ENCODE measurements at regions not wholly inside any gene's neighbourhood (a gene's known extent, or its start where the extent isn't known, plus 50 kb on each side); places are given as distances from the start of the nearest gene placed in this dataset.

DNA sequence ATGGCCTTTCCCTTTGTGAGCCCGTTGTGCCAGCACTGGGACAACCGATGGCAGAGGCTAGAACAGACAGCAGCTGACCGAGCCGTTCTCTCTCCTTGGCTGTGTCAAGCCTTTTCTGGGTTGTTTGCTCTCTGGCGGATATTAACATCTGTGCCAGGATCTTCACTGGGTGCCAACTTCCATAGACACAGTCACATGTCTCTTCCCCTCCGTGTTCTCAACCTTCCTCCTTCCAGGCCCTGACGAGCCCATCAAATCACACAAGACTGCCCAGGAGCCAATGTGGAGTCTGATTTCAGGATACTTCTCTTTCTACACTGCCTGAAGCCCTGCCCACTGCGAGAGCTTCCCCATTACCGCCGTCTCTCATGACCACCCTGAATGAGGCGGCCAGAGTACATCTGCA, 111.0 kb upstream of the RALGAPA2 start:
- DNase-seq = no peak

DNA sequence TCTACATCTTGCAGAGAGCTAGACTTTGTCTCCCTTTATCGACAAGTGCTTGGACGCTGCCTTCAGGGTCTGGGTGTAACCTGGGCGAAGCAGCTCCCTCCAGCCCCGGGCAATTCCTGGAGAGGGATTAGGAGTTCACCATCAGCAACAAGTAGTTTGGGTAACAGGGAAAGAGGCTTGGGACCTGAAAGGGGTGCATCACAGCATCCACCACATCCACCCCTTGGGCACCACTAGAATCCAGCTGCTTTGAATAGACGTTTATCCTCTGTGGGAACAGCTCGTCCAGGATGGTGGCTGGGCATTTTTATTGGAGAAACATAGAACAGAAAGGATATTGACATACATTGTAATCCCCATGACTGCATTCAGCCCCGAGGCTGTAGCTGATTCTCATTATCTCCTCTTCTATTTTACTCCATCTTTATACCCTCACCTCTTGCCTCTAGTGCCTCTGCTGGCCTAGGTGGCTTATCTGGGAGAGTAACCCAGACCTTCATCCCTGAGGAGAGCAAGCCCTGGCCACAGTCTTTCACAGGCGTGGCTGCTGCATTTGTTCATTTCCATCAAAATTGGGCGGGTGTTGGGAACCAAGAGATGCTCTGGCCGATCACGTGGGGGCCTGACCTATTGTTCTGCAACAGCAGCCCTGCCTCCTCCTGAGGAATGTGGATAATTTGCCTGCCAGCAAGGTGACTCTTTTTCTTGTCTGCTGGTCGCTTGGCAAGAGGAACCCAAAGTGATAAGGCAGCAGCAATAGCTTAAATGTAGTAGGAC, 109.2 kb upstream of the RALGAPA2 start:
- no peak for DNase-seq

DNA sequence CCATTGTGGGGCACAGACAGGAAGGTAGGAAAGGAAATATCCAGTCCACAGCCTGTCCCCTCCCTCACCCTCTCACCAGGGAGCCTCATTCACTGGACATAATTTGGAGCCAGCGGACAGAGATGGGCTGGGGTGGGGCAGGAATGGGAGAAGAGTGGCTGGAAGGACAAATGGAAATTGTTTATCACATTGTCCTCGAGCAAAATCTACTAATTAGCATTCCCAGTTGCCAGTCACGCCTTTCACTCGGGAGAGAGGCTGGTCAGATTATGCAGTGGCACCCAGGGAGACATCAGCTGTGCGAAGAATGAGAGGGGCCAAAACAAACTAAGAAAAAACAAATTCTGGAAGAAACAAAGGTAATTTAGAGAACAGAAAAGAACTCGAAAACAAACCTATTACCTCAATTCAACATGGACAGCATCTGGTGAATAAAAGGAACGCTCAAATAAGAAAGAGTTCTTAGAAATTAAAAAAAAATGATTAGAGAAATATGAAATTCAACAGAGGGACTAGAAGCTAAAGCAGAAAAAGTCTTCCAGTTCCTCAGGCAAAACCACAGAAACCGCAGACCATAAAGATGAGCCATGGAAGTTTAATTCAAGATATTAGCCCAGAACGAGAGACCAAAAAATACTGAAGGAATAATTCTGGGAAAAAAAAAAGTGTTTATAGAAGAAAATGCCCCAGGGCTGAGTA, 108.5 kb upstream of the RALGAPA2 start:
- DNase-seq = no peak

DNA sequence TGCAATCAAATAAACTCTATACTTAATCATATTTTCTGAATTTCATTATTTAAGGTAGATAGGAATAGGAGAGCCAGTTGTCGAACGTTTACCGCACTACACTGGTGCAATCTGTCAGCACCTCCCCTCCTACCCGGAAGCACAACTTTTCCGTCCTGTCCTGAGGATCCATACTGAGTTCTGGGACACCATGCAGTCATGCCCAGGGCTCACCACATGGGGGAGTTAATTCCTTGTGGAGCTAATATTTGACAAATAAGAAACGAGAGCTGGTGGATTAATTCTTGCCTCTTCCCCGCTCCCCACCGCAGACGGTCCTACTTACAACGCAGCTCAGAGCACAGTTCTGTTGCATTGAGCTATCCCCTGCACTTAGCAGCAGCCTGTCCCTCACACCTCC, 107.7 kb upstream of the RALGAPA2 start:
- no peak for DNase-seq

DNA sequence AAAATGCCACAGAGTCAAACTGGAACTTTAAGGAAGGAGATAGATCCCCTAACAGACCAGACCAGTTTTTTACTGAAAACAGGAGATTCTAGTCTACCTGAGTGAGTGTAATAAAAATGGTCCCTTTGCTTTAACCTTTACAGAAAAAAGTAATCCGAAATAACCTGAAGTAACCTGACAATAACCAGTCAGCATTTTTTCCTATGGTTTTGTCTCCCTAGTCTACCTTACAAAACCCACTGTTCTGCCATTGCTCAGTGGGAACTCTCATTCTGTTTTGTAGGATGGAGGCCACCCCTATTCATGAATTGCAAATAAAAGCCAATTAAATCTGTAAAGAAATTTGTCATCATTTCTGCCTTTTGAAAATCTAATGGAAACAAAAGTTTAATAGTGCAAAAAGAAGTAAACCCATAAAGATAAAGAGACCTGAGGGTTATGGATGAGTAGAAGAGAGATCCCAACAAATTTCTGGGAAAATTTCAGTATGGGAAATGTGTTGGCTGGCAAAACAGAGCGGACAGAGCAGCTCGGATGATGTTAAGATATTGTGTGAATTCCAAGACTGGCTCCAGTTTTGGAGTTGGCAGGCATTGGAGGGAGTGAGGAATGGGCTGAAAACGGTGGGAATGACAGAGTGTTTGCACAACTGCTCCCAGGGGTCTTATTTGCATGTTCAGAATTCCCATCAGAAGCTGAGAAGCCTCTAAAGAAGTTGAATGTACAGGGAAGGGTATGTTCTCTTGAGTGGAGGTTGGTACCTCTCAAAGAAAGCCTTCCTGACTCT, 104.7 kb upstream of the RALGAPA2 start:
- no peak for DNase-seq

DNA sequence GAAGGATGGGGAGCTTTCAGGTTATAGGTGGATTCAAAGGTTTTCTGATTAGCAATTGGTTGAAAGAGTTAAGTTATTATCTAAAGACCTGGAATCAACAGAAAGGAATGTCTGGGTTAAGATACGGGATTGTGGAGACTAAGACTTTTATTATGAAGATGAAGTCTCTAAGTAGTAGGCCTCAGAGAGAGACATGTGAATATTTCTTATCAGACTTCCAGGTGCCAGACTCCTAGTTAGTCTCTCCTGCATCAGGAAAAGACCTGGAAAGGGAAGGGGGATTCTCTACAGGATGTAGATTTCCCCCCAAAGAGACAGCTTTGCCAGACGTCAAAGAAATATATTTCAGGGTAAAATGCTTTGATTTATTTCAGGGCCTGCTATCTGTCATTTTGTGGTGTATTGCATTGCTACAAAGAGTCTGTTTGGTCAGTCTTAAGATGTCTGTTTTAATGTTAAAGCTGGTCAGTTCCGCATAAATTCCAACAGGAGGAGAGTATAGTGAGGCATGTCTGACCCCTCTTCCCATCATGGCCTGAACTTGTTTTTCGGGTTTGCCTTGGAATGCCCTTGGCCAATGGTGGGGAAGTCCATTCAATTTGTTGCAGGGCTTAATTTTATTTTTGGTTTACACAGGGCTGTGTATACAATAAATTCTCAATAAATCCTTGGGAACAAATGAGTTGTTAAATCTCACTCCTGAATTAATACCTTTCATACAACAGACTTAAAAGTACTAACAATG, 103.4 kb upstream of the RALGAPA2 start:
- DNase-seq = no peak

DNA sequence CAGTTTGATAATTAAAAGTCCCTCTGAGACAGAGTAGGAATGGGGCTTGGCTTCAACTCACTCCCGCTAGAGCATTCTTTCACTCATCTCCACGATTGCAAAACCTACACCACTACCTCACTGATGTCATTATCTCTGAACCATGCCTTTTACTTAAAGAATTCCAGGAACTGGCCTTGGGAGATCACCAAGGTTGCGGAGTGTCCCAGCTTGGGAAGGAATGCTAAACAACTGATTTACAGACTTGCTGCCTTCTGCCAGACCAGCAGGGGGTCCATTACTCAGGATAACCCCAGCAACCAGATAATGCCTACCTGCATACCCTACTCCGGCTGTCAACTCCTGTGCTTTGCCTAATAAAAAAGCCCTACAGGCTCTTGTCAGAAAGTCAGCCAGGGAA, 102.2 kb upstream of the RALGAPA2 start:
- no peak for DNase-seq

DNA sequence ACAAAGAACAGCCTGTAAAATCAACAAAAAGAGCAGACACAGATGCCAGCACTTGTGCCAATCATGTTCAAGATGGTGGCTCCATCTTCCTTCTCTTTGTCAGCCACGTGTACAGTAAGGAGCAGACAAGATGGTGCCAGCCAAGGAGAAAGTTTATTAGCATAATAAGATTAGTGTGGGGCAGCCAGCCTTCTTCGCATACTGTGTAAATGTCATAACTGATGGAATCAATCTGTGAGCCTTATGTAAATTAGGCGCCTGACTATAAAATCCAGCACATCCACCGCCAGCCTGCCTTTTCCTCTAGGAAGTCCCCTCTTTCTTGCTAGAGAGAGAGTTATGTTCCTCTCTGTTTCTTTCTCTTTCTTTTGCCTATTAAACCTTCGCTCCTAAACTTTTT, 99.7 kb upstream of the RALGAPA2 start:
- no peak for DNase-seq

DNA sequence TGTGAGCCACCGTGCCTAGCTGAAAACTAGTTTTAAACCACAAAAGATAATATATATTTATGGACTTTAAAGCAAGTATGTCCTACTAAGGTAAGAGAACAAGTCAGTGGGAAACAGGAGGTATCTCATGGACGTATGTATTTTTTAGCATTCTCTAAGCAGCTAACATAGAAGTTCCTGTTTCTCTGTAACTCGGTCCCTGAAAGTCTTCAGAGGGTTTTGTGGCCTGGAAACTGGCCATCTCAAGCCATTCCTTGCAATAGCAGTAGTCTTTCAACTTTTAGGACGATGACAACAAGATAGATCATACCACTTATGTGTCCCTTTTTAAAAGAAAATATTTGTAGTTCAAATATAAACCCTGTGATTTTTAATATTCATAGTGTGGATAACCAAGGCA, 95.6 kb upstream of the RALGAPA2 start:
- DNase-seq = no peak

DNA sequence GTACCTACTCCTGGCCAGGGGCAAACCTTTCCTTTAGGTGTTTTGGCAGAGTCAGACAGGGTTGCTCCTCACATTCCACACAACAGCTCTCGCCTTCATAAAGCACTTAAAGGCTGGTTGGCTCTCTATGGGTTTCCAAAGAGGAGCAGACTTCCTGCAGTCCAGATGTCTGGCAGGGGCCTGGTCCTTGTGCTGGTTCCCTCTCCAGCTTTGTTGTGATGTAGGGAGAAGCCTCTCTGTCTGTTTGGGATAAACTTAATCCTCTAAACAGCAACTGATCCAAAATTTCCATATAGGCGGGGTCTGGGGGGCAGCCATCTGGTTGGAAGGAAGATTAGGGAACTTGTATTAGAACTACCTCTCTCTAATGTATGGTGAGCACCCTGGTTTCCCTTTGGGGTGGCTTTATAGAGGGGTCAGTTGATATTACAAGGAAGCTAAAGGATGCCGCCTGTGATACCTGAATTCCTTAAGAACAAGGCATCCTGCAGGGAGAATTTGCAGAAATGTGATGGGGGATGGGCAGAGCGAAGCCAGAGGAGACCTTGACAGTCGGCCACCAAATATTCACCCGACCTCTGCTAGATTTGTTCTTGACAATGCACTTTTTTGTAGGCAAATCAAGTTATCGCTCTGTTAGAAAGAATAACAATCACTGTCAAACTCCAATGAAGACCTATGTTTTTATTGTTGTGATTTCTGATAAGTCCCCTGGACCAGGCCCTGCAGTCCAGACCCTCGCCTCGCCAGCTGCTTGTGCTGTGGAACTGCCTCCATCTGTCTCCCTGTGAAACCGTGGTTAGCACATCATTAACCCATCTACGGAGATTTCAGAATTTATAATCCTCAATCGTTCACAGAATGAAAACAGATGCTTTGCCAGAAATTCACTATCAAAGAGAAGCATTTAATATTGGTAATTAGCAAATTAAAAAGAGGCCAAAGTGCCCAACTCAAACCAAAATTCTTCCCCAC, 94.0 kb upstream of the RALGAPA2 start:
- no peak for DNase-seq

DNA sequence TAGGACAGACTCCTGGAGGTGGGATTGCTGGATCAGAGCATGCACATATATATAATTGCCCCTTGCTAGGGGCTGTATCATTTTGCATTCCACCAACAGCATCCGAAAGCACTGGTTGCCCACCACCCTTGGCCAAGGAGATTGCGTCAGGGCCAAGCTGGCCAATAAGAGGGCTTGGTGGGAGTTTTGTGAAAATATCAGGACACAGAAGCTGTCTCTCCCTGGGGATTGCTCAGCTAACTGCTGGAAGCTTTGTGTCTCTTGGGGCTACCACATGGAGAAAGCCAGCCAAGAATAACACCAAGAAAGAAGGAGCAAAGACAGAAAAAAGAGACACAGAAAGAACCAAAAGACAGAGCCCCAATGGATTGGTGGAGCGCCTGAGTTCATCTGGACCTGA, 90.6 kb upstream of the RALGAPA2 start:
- DNase-seq = no peak

DNA sequence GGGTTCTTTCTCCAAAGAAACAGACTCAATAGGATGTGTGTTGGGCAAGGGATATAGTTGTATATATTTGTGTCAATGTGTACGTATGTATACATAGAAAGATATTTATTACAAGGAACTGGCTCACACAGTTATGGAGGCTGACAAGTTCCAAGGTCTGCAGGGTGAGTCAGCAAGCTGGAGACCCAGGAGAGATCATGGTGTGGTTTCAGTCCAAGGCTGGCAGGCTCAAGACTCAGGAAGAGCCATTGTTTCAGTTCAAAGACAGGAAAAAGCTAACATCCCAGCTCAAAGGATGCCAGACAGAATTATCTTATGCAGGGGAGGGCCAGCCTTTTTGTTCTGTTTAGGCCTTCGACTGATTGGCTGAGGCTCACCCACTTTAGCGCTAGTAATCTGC, 89.9 kb upstream of the RALGAPA2 start:
- DNase-seq = no peak

DNA sequence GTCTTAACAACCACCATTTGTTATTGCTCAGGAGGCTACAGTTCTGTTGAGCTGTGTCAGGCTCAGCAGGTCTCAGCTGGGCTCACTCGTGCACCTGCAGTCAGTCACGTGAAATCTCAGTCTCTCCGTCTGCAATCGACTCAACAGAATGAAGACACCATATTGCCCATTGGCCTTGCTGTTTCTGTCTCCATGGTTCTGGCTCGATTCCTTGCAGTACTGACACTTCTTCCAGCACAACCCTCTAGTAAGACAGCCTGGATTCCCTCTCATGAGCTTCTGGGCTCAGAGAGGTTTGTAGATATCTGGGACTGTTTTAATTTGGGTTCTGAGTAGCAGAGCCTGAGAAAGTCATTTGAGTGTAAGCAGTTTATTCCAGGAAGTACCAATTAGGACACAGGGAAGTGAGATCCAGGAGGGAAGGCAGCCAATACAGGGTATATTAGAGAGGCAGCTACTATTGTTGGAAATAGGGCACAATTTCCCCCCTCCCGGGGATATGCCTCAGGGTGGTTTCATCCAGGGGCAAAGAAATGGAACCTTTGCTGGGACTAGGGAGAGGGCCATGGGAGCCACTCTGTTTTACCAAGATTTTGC, 87.4 kb upstream of the RALGAPA2 start:
- DNase-seq = no peak

DNA sequence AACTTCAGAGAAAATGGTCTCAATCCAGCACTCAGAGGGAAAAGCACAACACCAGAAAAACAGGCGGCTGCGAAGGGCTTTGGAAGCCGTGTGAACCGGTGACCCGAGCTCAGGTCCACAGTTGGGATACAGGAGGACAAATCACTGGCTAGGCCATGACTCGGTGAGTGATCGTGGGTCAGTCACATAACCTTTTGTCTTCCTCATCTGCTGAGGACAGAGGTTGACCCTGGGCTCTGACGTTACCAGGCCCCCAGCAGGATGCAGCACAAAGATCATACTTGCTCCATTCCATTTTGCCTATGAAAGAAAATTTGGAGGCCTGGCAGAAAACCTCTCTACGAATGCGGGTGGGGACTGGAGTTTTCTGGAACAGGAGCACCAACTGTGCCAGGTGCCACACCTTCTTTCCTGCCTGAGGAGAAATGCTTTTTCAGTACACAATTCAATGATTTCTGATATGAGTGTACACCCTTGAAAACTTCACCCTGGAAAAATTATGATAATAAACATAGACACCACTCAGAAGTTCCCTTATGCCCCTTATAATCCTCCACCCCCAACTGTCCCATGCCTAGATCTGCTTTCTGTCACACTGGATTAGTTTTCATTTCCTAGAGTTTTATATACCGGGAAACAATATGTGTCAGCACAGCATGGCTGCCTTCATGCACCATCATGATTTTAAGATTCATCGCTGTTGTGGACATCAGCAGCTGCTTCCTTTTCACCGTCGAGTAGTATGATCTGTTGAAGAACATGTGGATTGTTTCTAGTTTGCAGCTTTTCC, 85.3 kb upstream of the RALGAPA2 start:
- DNase-seq = no peak

DNA sequence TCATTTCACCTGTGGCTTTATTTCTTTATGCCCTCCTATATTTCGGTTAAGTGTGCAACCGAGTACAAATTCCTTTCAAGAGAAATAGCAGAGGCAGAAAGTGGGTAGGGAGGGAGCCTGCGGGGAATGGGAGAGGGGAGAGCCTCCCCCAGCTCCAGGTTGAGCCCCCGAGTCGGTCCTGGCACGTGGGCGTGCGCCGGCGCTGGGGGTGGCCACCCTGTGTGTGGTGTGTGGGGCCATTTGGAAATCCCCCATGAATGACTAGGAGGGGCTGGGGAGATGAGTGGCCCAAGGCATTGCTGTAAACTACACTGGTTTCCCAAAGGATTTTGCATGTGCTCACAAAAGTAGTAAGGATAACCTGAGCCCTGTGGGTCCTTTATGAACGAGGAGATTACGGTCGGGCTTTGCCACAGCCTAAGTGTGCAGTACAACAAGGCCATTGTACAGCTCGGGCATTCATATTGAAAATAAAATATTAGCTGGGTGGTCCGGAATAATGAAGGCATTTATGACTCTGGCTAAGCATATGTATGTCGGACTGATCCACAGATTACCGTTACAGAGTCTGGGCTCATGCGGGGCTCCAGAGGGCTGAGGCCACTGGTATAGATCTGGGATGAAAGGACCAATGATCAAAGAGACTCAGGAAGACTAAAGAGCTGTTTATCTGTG, 84.5 kb upstream of the RALGAPA2 start:
- no peak for DNase-seq

DNA sequence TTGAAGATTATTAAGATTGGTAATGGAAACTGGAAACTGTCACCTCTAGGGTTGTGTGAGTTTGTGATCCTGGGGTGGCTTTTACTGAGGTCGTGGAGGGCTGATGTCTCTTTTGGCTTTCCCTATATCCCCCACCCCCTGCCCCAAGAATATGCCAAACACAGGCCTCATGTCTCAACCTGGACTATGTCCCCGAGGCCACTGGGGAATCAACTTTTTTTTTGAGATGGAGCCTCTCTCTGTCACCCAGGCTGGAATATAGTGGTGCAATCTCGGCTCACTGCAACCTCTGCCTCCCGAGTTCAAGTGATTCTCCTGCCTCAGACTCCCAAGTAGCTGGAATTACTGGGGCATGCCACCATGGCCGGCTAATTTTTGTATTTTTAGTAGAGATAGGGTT, 83.3 kb upstream of the RALGAPA2 start:
- no peak for DNase-seq

DNA sequence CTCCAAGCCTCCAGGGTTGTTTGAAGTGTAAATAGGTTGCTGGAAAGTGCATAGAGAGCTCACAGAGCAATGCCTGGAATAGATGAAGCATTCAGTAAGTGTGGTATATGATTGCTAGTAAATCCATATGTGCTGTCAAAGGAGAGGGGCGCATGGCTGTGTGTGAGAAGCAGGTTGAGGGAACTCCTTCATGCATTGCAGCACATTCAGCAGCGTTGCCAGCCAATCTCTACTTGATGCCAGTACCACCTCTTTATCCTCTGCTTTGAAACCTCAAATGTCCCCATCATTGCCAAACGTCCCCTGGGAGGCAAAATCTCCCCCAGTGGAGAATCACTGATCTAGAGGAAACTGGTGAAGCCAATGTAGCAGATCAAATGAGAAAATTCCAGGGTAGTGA, 82.7 kb upstream of the RALGAPA2 start:
- no peak for DNase-seq

DNA sequence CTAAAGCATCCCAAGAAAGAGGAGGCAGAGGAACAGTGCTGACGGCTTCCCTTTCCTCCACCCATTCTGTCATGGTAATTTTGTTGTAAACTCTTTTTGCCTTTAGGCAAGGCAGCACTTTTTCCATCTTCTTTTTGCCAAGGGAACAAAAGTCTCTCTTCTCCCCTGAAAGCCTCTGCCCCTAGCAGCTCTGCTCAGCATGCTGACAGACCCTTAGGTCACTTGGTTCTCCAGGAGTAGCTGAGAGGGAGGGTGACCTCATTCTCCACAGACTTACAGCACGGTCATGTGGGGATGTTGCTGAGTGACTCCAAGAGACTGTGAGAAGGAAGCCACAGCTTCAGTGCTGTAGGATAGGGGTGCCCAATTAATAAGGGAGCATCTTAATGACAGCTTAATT, 81.1 kb upstream of the RALGAPA2 start:
- DNase-seq = no peak

DNA sequence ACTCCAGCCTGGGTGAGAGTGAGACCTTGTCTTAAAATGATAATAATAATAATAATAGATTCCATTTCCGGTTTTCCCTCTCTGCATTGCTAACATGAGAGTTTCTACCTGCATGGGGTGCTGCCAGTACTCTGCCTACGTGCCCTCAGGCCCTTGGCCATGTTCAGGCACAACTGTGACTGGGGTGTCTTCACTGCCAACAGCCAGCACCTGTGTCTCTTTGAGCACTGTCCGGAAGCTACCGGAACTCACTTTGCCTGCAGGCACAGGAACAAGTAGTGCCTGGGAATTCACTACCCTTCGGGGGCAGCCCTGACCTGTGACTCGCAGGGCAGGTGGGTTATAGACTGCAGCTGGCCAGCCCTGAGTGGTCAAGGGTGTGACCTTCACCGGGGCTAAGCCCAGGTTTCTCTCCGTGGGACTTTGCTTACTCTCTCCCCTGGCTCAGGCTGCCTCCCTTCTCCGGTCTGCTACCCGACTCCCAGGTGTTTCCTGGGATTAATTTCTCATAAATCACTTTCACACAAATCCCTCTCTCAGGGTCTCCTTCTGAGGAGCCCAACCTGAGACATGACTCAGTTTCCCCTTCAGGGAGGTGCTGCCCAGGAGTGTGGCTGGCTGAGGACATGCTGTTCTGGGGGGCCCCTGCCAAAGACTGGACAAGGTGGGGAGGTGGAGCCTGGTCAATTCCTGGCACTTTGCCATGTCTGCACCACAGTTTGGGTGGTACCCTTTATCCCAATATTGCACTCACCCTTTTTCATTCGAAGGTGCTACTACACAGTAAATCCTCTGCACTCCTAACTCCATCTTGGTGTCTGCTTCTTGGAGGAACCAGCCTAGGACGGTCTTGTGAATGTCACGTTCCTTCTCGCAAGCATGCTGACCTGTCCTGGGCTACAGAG, 79.5 kb upstream of the RALGAPA2 start:
- no peak for DNase-seq

Data from activated CD8-positive, alpha-beta memory T cell treated with anti-CD3 and anti-CD28 coated beads for 24 hours (primary cell).